HG03175 (cell line): ENCODE measurements at regions not wholly inside any gene's neighbourhood (a gene's known extent, or its start where the extent isn't known, plus 50 kb on each side); places are given as distances from the start of the nearest gene placed in this dataset.

Experiments used
- ATAC-seq: cut with Tn5 transposase; IDR thresholded peaks from one replicate; pipeline ENCODE4 v1.9.1; 2021; ENCODE audit warnings: mild to moderate bottlenecking, moderate library complexity; ENCODE audit not compliant: unreplicated experiment

DNA sequence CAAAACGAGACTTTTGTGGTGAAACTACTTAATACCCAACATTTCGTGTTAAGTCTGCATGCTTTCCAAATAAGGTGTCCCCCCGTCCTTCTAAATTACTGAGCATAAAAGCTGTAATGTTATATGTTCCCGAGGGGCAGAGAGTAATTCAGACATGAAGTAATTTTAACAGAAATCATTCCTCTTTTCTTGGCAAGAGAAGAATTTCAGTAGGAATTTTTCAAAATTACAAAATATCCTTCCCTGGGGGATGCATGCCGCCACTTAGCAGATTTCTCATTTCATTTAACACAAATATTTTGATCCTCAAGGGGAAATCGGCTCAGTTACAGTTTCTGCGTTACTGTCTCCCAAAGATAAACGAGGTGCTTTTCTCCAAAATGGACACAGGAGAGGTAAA is 213.2 kb upstream of the RHOBTB1 start:
- no peak for ATAC-seq

DNA sequence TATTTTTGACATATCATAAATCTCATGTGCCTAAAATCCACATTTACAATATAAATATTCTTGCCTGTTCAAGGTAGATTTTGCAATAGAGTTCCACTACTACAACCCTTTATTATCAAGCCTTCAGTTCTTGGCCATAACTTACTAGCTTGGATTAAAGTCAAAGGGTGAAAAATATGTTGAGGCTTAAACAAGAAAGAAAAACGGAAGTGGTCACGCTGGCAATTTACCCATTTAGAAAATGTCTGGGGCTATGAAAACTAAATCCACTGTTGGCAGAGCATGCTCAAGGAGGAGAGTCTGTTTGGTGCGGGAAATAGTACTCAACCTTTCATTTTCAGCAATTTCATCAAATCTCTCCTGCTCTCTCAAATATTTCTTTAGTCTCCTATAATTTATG is 209.8 kb upstream of the RHOBTB1 start:
- ATAC-seq: no peak

DNA sequence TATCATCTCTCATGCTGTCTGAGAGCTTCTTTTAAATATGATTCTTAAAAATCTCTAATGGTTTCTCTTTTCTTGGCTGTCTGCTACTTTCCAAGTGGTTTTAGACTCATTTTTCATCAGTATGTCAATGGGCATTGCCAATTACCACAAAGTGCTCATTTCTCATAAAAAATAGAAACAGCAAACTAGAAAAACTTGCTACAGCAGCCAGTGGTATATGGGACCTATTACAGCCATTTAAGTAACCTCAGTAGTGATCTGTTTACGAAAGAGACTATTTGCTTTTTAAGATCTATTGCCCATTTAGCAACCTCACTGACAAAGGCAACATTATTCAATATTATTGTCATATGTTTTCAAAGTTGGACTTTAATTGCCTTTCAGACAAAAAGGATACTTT is 207.1 kb upstream of the RHOBTB1 start:
- no peak for ATAC-seq

DNA sequence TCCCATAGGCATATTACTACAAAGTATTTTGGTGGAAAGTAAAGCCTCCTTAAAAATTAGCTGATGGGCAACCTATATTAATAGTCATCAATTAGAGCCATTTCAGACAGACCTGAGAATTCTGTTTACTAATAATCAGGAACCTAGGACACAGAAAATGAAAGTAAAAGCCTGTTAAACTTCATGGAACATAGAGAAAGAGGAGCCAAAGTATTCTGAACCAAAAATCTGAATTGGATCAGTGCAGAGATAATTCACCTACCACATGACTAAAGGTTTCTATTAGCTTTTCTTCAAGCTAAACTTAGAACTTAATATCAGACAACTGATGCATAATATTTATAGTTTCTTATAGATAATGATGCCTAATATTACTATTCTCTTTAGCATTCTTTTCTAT is 204.5 kb upstream of the RHOBTB1 start:
- ATAC-seq: no peak

DNA sequence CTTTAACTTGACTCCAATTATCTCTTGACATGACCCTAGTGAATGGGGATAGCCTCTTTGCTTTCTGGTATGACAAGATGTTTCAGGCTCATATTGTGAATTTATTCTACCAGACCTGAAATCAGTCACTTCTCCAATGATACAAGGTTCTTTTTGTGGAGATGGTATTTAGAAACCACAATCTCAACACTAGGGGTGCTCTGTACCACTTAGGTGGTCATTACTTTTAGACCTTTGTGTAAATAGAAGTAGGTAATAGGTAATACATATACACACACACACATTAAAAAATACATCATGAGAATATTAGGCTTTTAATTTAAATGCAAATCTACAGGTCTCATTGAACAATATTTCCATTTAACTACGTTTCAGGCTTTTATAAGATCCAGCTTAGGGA is 199.0 kb upstream of the RHOBTB1 start:
- ATAC-seq: no peak

DNA sequence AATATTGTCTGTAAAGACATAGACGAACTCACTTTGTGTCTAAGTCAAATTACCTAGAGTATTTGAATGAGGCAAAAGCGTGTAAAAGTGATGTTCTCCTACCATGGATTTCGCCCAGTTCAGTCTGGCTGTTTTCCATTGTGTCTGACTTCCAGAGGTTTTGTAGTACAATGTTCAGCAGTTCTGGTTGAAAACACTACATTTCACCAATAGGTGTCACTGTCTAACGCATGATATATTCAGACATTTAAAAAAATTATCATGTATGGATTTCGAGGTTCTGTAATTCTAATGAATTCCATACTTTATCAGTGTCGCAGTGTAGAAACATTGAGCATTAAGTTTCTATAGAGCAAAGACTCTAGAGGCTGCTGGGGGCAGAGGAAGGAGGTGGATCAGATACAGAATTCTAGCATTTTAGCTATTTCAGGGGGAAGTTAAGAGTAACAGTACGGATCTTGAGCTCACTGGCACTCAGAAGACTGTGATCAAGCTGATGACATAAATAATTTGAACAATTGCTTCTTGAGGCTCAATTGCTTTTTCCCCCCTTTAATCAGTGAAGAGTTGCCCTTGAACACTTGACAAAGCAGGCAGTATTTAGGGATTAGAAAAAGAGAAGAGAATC is 196.9 kb upstream of the RHOBTB1 start:
- ATAC-seq: peak; percentile 53

DNA sequence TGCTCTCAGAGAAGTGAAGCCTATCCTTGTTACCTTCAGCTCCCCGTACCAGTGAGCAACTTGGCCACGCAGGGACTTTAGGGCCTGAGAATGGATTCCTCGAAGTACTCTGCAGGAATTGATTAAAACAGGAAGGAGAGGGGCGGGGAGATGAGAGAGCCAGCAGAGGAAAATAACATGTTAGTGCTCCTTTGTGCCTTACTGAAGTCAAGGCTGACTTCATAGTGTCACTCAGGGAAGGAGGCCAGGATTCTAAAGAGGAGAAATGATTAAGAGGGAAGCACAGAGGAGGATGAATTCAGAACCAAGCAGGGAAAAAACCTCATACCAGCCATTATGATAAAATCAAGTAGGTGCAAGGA is 195.6 kb upstream of the RHOBTB1 start:
- ATAC-seq: no peak

DNA sequence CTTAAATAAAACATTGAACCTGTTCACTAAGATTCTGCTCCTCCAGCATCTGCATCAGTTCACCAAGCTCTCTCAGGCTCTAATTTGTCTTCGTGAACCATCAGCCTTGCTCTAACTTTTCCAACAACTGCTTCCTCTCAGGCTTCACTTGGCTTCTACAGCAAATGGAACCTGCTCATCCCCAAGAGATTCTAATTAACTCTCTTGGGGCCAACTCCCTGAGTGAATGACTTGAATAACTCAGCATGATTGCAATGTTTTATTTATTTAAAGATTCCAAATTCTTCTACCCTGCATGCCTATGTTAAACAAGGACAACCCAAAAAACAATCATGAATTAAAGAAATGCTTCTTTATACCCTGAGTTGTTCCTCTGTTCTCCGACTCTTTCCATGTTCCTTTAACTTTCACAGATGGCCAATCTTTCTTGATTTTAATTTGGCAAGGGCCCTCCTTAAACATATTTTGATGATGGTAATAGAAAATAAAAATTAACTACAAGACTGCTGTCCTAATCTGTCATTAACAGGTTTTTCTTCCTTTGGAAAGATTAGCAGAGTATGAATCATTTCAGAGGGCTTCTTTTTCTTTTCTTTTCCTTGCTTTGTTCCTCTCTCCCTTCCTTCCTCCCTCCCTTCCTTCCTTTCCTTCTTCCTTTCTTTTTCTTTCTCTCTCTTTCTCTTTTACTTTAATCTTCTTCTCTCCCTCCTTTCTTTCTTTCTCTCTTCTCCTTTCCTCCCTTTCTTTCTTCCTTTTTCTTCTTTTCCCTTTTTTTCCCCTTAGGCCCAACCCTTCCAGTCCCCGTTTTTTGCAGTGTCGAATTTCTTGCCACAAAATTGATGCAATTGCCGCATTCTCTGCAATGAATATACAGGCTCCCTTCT is 195.0 kb upstream of the RHOBTB1 start:
- ATAC-seq: no peak

DNA sequence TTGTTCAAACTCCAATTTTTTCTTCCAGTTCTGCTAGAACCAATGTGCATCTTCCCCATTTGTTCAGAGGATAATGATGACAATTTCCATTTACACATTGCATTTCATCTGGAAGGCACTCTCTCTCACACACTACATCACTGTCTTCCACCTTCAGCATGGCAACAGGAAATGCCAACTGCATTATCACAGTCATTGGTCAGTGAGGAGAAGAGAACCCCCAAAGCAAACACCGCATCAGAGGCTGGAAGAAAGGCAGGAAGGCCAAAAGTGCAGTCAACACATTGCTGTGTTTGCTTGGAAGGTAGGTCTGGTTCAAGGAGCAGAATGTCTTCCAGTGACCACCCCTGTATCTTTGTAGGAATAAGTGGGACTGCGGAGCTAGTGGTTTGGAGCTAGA is 192.2 kb upstream of the RHOBTB1 start:
- ATAC-seq: no peak

DNA sequence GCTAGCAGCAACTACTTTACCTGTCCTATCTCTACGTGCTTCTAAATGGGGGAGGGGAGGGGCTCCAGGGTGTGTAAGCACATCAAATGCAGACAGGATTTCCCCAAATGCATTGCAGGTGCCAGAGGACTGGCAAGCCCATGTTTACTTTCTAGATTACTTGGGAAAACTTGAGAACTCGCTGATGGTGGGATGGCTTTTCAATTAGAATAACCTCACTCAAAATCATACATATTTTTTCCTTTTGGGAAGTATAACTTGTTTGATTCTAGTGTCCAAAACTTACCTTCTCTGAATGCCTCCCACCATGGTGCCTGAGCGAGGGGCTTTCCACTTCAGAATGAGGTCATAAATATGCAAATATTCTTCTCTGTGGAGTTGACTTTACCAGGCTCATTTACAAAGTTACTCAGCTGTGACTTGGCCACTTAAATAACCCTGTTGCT is 191.3 kb upstream of the RHOBTB1 start:
- ATAC-seq: peak; percentile 83

DNA sequence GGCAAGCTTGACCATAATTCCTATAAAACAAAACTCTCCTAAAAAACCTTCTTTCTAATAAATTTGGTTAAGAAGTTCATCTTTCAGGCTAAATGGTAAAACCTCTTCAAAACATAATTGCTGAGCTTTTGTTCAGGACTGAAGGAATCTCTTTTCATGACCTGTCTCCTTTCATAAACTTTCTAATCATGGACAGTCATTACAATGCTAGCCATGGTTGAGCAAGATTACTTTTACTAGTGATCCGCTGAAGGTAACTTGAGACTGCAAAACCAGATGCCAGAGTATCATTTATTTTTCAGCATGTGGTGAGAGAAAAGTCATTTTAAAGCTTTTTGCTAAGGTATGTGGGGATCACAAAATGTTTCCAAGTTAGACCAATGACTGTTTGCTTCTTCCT is 186.4 kb upstream of the RHOBTB1 start:
- ATAC-seq: no peak

DNA sequence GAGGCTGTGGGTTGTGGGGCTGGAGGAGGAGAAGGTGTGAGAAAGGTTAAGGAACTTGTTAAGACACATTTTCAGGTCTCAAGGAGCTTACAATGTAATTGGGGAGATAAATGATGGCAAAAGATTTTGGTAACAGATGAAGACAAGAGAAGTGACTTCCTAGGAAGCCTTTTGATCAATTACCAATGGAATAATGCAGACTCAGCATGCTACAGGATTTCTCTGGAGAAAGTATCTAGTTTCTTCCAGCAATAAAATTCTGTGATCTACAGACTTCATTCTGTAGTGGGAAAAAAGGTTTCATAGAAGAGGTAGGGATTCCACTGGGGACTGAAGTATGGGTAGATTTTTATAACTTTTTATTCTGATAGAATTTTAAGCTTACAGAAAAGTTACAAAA is 184.2 kb upstream of the RHOBTB1 start:
- ATAC-seq: no peak

DNA sequence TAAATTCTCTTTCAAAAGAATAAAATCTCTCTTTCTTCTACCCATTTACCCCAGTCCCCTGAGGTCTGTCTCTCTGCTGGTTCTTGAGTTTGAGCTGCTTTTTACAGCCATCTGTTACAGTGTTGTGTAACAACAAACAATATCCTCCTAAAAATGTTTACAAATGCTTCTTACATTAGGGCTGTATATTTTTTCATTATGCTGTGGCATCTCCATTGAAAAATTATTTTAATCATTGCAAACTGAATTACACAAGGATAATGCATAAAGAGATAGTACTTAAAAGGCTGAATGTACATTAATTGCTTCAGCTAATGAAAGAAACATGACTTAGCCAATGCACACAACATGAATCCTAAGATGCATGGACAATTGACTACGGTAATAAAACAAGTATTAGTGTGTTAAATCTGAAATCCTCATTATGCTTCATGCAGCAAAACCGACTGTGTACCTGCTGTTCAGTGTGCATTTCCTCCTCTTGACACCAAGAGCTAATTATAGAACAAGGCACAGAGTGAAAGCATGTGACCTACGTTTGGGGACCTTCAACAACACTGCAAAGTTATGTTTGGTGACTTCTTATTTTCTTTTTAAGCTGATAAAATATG is 181.7 kb upstream of the RHOBTB1 start:
- ATAC-seq: peak; percentile 74

DNA sequence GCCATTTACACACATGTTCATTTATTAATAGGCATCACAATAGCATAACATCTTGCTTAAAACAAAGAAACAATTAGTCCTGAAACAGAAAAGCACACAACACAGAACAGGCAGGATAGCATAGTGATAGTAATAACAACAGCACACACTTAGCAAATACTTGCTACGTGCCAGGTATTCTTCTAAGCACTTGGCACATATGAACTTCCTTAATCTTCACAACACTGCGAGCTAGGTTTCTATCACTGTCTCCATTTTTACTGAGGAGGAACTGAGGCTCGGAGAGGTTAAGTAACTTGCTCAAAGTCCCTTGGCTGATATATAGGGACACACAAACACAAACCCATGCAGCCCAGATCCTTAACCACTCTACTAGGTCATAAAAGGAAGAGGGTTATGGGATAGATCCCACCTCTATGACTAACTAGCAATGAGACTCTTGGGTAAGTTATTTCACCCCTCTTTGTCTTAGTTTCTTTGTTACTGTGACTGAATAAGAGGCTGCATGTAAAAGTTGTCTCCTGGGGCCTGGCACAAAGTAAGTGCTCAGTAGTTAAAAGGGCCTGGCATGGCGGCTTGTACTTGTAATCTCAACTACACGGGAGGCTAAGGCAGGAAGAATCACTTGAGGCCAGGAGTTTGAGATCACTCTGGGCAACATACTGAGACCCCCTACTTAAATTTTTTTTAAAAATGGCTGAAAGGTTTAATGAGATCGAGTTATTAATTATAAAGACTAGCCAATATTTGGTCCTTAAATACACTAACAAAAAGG is 181.0 kb upstream of the RHOBTB1 start:
- no peak for ATAC-seq

DNA sequence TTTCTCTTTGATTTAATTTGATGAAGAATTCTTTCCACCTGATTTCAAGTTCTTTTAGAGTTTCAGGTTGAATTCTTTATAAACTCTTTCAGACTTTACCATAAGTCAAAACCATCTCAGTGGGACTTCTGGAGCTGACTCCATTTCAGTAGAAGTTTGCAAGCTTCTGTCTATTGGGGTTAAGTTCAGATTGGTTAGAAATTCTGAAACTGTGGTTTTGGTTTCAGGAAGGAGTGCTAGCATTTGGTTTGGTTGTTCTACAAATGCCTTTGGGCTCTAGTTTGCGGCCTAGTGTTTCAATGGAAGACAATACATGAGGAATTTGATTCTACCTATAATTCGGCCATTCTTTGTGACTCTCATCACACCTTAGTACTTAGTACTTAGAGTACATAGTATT is 176.8 kb upstream of the RHOBTB1 start:
- peak; percentile 51 for ATAC-seq

DNA sequence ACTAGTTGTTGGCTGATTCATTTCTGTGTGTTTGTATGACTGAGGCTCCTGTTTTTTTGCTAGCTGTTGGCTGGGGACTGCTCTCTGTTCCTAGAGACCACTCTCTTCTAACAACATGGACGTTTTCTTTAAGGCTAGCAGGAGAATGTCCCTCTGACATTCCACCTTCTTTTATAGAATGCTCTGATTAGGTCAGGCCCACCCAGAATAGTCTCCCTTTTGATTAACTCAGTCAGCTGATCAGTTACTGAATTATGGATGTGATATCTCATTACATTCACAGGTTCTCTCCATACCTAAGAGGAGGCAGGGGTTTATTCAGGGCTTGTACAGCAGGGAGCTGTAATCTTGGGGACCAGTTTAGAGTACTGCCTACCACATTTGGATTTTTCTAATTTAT is 175.6 kb upstream of the RHOBTB1 start:
- no peak for ATAC-seq

DNA sequence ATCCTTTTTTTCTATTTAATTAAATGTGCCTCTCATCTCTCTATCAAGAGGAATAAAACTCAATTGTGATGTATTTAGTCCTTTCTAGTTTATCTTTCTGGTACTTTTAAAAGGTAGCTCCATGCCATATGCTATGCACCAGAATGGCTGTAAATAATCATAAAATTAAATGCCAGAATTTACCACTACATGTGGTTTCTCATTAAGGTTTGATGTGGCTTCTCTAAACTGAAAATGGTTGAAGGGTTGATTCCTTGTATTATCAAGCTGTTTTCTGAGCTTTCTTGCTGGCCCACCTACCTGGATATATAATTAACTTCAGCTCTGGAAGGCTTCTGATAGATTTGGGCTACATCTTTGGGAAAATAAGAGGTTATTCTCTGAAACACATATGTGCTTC is 171.9 kb upstream of the RHOBTB1 start:
- no peak for ATAC-seq

DNA sequence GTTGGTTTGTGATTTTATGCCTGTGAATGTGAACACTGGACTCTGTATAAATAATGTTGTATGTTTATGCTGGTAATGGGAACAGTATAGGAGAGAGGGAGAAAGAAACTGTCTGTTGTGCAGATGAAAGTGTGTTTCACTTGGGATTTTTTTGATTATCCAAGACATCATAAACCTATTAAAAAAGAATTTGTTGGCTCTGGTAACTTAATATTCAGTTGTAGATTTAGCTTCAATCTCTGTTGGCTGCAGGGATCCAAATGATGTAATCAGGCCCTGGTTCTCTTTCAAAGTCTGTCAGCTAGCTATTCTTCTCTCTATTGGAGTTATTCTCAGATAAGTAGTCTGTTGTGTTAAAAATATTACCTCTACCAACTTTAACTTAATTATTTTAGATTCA is 168.8 kb upstream of the RHOBTB1 start:
- ATAC-seq: no peak

DNA sequence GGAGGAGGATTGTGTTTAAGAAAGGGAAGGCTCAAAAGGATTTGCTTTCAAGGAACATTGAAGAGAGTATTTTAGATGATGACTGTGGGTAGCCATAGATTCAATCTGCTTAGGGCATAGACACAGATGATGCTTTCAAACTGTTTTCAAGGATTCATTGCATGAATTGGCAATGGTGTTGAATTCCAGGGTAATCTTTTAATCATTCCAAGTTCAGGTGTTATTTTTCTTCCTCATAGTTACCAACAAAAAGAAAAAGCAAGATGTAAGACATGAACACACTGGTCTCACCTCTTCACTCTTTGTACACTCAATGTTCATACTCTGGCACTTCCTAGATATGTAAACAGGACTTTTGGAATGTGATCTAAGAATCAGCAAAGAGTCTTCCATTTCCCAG is 167.0 kb upstream of the RHOBTB1 start:
- no peak for ATAC-seq

DNA sequence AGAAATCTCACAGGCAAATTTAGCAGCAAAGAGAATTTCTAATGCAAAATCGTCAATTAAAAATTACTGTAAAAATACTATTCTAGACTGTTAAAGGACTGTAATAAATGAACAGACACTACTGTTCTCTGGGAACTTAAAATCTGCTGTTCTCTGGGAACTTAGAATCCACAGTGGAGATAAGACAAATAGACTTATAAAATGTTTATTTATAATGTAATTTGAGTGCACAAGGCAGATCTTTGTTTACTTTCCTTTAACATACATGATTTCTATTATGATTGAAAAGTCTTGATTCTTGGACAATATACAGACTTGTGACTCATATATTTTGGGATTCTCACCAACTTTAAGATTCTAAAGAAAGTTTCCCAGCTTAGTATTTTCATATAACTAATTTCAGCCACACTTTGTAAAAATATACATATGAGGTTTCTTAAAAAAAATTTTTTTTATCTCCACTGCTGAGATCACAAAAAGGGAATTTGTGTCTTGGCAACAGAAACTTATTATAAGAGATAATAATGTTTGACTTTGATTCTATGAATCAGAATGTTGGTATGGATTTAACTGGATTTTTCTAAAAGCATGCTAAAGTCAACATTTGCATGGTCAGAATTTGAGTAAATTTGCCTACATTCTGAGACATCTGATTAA is 166.3 kb upstream of the RHOBTB1 start:
- ATAC-seq: no peak

DNA sequence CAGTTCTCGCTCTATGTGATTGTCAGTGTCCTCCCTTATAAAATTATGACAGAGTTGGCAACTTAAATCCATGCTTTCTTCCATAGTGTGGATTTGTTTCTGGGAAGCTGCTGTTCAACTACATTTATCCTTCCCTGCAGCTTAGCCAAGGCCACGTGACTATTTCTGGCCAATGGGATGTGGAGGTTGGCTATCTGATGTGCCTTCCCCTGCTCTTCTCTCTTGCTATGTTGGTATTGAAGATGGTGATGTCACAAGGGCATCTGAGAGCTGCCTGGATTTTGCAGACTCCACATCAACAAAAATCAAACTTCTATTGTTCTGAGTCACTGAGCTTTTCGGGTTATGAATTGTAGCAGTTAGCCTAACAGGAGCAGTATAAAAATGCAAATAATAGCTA is 164.9 kb upstream of the RHOBTB1 start:
- ATAC-seq: no peak
